ENCODE measurements at regions not wholly inside any gene's neighbourhood (a gene's known extent, or its start where the extent isn't known, plus 50 kb on each side); places are given as distances from the start of the nearest gene placed in this dataset.

GRCh38 chr7:68041554-68041953 lies 1044.9 kb downstream of the TYW1 start:
- TF ChIP-seq CTCF (IDR thresholded peaks at IDR 0.05) (no peak), POLR2AphosphoS5 (IDR thresholded peaks at IDR 0.05) (no peak)
